Left cardiac atrium (tissue), 4 donors: ENCODE measurements at regions not wholly inside any gene's neighbourhood (a gene's known extent, or its start where the extent isn't known, plus 50 kb on each side); places are given as distances from the start of the nearest gene placed in this dataset.
"Not testable (repeated sequence)": the region's sequence is repeated elsewhere in the genome, so short reads cannot be mapped to it uniquely, and the experiment has no call there.

Experiments
- ATAC-seq, 2 donors: fragments of 200-7000 bp; cut with Tn5 transposase; one replicate each; pipeline ENCODE4 v1.9.1; 2020; ENCODE audit warnings: mild to moderate bottlenecking in 2 of 2, moderate library complexity in 2 of 2
- DNase-seq: peaks from one replicate; pipeline ENCODE4 v3.0.0-alpha.2; 2020
- intact Hi-C, 2 donors: fragments of 100-400 bp; cut with DNase I; formaldehyde crosslinking; loops; one replicate each; pipeline versions ENCODE4 v1.14.1 to v1.15.1; 2022 to 2023
- donor health status: DM: no; HTN: yes; CAD: no.
- donor health status: DM: no; HTN: yes; CAD: no; lungs with severe emphysema.
- donor health status: DM: yes; HTN: yes; CAD: no.
- donor health status: Dilated cardiomyopathy.

DNA sequence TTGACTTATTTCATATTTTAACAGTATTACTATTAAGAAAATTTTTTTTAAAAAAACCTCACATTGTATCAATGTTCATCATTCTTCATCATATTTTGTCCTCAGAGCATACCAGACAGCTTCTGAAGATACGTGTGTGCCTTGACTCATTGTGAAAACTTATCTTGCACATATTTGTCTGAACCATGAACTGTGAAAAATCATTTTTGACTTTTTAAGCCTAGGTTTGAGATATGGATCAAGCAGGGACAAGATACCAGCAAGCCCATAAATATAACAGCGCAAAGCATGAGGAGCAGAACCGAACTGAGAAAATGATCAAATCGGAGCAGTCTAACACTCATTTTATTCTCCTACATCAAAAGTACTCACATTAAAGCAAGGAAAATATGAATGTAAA lies 506.0 kb downstream of the BRINP3 start:
- ATAC-seq = no peak
- no peak for DNase-seq
- intact Hi-C loops = no loop called here

- DNase-seq (no peak), ATAC-seq (no peak)
- intact Hi-C loops = no loop called here
Measured at GRCh38 chr1:189977184-189977583, 500.5 kb downstream of the BRINP3 start.

GRCh38 chr1:189983166-189983890 lies 494.3 kb downstream of the BRINP3 start:
- no peak for DNase-seq
- ATAC-seq = no peak
- intact Hi-C loops = no loop called here

- ATAC-seq = no peak
- DNase-seq = no peak
- intact Hi-C loops = no loop called here
Measured at GRCh38 chr1:189986516-189986915, 491.1 kb downstream of the BRINP3 start.

DNA sequence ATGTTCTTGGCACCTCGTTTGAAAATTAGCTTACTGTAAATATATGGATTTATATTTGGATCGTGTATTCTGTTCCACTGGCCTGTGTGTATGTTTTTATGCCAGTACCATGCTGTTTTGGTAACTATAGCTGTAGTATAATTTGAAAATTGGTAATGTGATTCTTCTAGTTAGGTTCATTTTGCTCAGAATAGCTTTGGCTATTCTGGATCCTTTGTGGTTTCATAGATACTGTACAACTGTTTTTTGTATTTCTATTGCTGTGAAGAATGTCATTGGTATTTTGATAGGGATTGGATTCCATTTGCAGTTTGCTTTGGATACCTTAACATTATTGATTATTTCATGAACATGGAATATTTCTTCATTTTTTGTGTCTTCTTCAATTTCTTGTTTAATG lies 490.2 kb downstream of the BRINP3 start:
- DNase-seq (no peak), ATAC-seq (no peak)
- intact Hi-C loops = no loop called here

- no peak for DNase-seq
- ATAC-seq = no peak
Measured at GRCh38 chr1:189992856-189993255, 484.8 kb downstream of the BRINP3 start.

GRCh38 chr1:190000365-190000872 lies 477.2 kb downstream of the BRINP3 start:
- intact Hi-C loops = no loop called here
- DNase-seq = no peak
- no peak for ATAC-seq

More at GRCh38 chr1:189992856-189993255, 484.8 kb downstream of the BRINP3 start:
- intact Hi-C loops = no loop called here

GRCh38 chr1:190001187-190001586 lies 476.5 kb downstream of the BRINP3 start:
- intact Hi-C loops = no loop called here
- no peak for ATAC-seq
- no peak for DNase-seq

GRCh38 chr1:190003376-190003775 lies 474.3 kb downstream of the BRINP3 start:
- intact Hi-C loops = no loop called here
- ATAC-seq (no peak), DNase-seq (no peak)

DNA sequence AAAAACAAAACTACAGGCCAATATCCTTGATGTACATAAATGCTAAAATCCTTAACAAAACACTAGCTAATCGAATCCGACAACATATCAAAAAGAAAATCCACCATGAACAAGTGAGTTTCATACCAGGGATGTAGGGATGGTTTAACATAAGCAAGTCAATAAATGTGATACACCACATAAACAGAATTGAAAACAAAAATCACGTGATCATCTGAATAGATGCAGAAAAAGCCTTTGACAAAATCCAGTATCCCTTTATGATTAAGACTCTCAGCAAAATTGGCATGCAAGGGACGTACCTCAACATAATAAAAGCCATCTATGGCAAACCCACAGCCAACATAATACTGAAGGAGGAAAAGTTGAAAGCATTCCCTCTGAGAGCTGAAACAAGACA lies 466.1 kb downstream of the BRINP3 start:
- ATAC-seq (no peak), DNase-seq (no peak)
- intact Hi-C loops = no loop called here

GRCh38 chr1:190019151-190019550 lies 458.5 kb downstream of the BRINP3 start:
- intact Hi-C loops, ATAC-seq, DNase-seq: not testable (repeated sequence)

- intact Hi-C loops = no loop called here
- DNase-seq (no peak), ATAC-seq (no peak)
Measured at GRCh38 chr1:190019717-190020116, 457.9 kb downstream of the BRINP3 start.

DNA sequence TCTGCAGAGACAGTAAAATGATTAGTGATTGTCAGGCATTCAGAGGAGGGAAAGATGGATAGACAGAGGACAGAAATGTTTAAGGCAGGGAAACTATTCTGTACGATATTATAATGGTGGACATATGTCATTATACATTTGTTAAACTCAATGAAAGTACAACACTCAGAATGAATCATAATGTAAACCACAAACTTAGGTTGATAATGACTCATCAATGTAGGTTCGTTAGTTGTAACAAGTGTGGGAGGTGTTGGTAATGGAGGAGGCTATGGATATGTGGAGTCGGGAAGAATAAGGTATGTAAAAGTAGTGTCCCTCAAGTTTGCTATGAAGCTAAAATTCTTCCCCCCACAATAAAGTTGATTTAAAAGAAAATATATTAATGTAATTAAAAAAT lies 455.0 kb downstream of the BRINP3 start:
- DNase-seq = no peak
- intact Hi-C loops = no loop called here
- no peak for ATAC-seq

DNA sequence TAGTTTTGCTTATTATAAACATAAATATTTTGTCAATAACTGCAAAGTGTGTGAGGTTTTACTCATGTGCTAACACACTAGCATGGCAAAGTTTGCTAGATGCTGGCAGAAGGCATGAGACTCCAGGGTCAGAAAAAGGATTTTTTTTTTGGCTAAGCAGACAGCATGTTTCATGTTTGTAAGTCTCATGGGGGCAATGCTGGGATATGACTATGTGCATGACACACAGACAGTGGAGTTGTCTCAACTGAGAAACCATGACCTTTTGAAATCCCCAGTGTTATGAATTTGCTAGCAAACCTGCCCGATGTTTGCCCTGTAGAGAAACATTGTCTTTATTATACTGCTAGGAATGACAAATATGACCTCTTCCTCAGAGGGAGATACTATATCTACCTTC lies 448.2 kb downstream of the BRINP3 start:
- DNase-seq (no peak), ATAC-seq (no peak)
- intact Hi-C loops = no loop called here

GRCh38 chr1:190043655-190044054 lies 434.0 kb downstream of the BRINP3 start:
- intact Hi-C loops = no loop called here
- ATAC-seq (no peak), DNase-seq (no peak)

- intact Hi-C loops = no loop called here
- DNase-seq = no peak
- no peak for ATAC-seq
Measured at GRCh38 chr1:190046231-190046630, 431.4 kb downstream of the BRINP3 start.
